ENCODE measurements at regions not wholly inside any gene's neighbourhood (a gene's known extent, or its start where the extent isn't known, plus 50 kb on each side); places are given as distances from the start of the nearest gene placed in this dataset.

- H2BK5ac ChIP-seq (ENCODE audit: low read depth, low read length), result no peak overlapping the region
- no peaks in the 10 kb centered on the region for H3K79me1 ChIP-seq (ENCODE audit: low read depth, low read length)
- no peak overlapping the region for H2AFZ ChIP-seq (ENCODE audit: low read length)
- H3K23ac ChIP-seq (ENCODE audit: insufficient read length), result no peak overlapping the region
- H3K4ac ChIP-seq (replicated peaks; ENCODE audit: insufficient read length, low read depth, low read length), result no peak overlapping the region
- no peak overlapping the region for H2BK15ac ChIP-seq (ENCODE audit: low read length)
- H2BK20ac ChIP-seq (ENCODE audit: low read length), result no peak overlapping the region
- no peak overlapping the region for H3K56ac ChIP-seq (replicated peaks; ENCODE audit: insufficient read length, low read depth, low read length)
- H2BK12ac ChIP-seq (ENCODE audit: low read depth, low read length), result no peak overlapping the region
- H3K27ac ChIP-seq (ENCODE audit: low read depth, low read length), result no peak overlapping the region
- no peak overlapping the region for H2BK120ac ChIP-seq (replicated peaks; ENCODE audit: low read depth, low read length)
- no peaks in the 10 kb centered on the region for H3K4me1 ChIP-seq (replicated peaks in 1 of 4; ENCODE audit: control insufficient read depth in 3 of 4, insufficient read depth in 4 of 4, low read length in 3 of 4)
- DNase-seq (ENCODE audit: low read depth in 1 of 2, low spot score in 2 of 2) (no peak), FAIRE-seq (no peak)
- H3K18ac ChIP-seq (ENCODE audit: extremely low read depth, low read length), result no peak overlapping the region
- no peak overlapping the region for H3K4me2 ChIP-seq (ENCODE audit: insufficient read depth in 1 of 2, low read depth in 2 of 2, low read length in 2 of 2)
- H3K4me3 ChIP-seq (ENCODE audit: extremely low read depth in 1 of 4, insufficient read depth in 2 of 4, low read depth in 3 of 4, low read length in 4 of 4), result no peak overlapping the region
- no peaks in the 10 kb centered on the region for H3K36me3 ChIP-seq (ENCODE audit: control insufficient read depth in 2 of 4, insufficient read depth in 4 of 4, low read length in 3 of 4)
- H4K20me1 ChIP-seq (replicated peaks in 1 of 2; ENCODE audit: control insufficient read depth in 1 of 2, insufficient read depth in 2 of 2, low read length in 2 of 2), result no peaks in the 10 kb centered on the region
- H3K79me2 ChIP-seq (ENCODE audit: control insufficient read depth in 1 of 2, insufficient read depth in 2 of 2, low read length in 2 of 2), result no peaks in the 10 kb centered on the region
- 90% methylated on average over 3 of the region's 3 CpGs; no CpG with 5 or more reads in 1 of the 2 experiments for WGBS, 2 experiments (ENCODE audit: extremely low coverage in 1 of 2, insufficient coverage in 1 of 2, insufficient read length in 1 of 2, insufficient replicate concordance in 2 of 2, low coverage in 1 of 2, low lambda C conversion rate in 2 of 2, missing lambda C conversion rate in 1 of 2)
- H3K9me3 ChIP-seq (ENCODE audit: insufficient read depth in 2 of 2, low read depth in 1 of 2, low read length in 1 of 2), result no peaks in the 10 kb centered on the region
- no peak overlapping the region for H4K8ac ChIP-seq (ENCODE audit: extremely low read depth, insufficient read depth, low read length)
- H3K14ac ChIP-seq (ENCODE audit: insufficient read length), result no peak overlapping the region
- H4K91ac ChIP-seq (replicated peaks; ENCODE audit: insufficient read length, low read length), result no peak overlapping the region
- POLR2A ChIA-PET (ENCODE audit: partially characterized antibody), result no interaction called here
- H3K23me2 ChIP-seq (ENCODE audit: low read depth, low read length), result no peaks in the 10 kb centered on the region
- no peak for TF ChIP-seq RFX5 (IDR thresholded peaks at IDR 0.05; ENCODE audit: borderline replicate concordance, low read depth, low read length)
- no peak for TF ChIP-seq POLR2AphosphoS5 (IDR thresholded peaks at IDR 0.05; ENCODE audit: low read depth, low read length)
- TF ChIP-seq NANOG (IDR thresholded peaks at IDR 0.05; ENCODE audit: insufficient read depth, low read depth, low read length, poor library complexity, severe bottlenecking), result no peak
- TF ChIP-seq KDM1A (IDR thresholded peaks at IDR 0.05; ENCODE audit: borderline replicate concordance, low read length), result no peak
- TF ChIP-seq CHD2 (IDR thresholded peaks at IDR 0.05; ENCODE audit: low read length), result no peak
- TF ChIP-seq JUN (IDR thresholded peaks at IDR 0.05; ENCODE audit: low read depth, low read length), result no peak
- H2AK5ac ChIP-seq (ENCODE audit: low read depth, low read length), result no peak overlapping the region
- CTCF ChIA-PET (ENCODE audit: partially characterized antibody), result interaction anchor here (0.9 kb wide), 1 partner anchor 17 kb away, joined by 3 read pairs; no protein-coding TSS in a partner anchor
- no peak overlapping the region for H4K5ac ChIP-seq (ENCODE audit: insufficient read length, low read depth, low read length)
- H3K9ac ChIP-seq (replicated peaks in 1 of 4; ENCODE audit: extremely low read depth in 1 of 4, low read depth in 3 of 4, low read length in 3 of 4), result no peak overlapping the region
- H3K27me3 ChIP-seq (replicated peaks in 1 of 4; ENCODE audit: control insufficient read depth in 3 of 4, extremely low read depth in 1 of 4, insufficient read depth in 3 of 4, low read length in 3 of 4), result no peaks in the 10 kb centered on the region
Measured at GRCh38 chr6:120951258-120951657, 383.0 kb downstream of the TBC1D32 start.
